Tibial nerve (tissue), 4 donors: ENCODE measurements at regions not wholly inside any gene's neighbourhood (a gene's known extent, or its start where the extent isn't known, plus 50 kb on each side); places are given as distances from the start of the nearest gene placed in this dataset.

Experiments
- EP300 ChIP-seq, 2 donors: sonication (generic); formaldehyde crosslinking; IDR thresholded peaks; one replicate each; pipeline ENCODE4 v1.6.1; 2017; ENCODE audit warnings: antibody characterized with exemption in 2 of 2, mild to moderate bottlenecking in 1 of 2
- POLR2A ChIP-seq, 2 donors: fragments of 450-650 bp; IDR thresholded peaks; one replicate each; pipeline ENCODE4 v1.6.1; 2017; ENCODE audit warnings: antibody characterized with exemption in 2 of 2, mild to moderate bottlenecking in 2 of 2, moderate library complexity in 2 of 2
- TF ChIP-seq, protein P1 (sequence below), 5 experiments: fragments of 200-600 bp in 3 of 5; fragments of 450-650 bp in 2 of 5; sonication (generic) in 3 of 5; IDR thresholded peaks; one replicate each; pipeline ENCODE4 v1.5.1; 2016 to 2019; ENCODE audit warnings: antibody characterized with exemption in 5 of 5, mild to moderate bottlenecking in 3 of 5, moderate library complexity in 2 of 5

DNA sequence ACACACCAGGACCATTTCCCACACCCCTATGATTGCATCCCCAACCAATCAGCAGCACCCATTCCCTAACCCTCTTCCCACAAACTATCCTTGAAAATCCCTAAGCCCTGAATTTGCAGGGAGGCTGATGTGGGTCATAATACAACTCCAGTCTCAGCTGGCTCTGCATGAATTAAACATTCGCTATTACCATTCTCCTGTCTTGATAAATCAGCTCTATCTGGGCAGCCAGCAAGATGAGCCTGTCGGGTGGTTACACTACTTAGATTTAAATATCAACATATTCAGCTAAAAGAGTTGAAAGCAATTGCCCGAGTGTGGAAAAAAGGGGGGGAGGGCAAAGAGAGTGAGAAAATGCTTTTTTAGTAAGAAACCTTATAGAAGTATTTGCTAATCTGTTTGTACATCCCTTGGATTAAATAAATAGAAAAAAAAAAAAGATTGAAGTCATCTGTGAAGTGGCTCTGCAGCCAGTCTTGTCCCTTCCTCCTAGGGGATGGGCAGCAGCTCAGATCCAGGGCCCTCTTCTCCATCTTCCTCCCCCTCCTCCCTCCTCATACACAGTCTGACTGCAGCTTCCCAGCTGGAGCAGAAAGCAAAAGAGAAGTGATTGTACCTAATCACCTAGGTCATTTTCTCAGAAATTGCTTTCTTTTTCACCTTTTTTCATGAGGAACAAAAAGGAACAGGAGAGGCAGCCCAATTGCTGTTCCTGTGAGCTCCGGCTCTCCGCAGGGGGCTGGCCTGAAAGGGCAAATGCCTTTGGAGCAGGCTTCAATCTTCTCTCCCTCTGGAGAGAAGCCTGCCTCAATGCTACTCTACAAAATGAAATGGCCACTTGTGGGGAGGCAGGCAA, 356.6 kb upstream of the SULF2 start:
- TF ChIP-seq, protein P1, sequence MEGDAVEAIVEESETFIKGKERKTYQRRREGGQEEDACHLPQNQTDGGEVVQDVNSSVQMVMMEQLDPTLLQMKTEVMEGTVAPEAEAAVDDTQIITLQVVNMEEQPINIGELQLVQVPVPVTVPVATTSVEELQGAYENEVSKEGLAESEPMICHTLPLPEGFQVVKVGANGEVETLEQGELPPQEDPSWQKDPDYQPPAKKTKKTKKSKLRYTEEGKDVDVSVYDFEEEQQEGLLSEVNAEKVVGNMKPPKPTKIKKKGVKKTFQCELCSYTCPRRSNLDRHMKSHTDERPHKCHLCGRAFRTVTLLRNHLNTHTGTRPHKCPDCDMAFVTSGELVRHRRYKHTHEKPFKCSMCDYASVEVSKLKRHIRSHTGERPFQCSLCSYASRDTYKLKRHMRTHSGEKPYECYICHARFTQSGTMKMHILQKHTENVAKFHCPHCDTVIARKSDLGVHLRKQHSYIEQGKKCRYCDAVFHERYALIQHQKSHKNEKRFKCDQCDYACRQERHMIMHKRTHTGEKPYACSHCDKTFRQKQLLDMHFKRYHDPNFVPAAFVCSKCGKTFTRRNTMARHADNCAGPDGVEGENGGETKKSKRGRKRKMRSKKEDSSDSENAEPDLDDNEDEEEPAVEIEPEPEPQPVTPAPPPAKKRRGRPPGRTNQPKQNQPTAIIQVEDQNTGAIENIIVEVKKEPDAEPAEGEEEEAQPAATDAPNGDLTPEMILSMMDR (IDR thresholded peaks at IDR 0.05) = no peak
- TF ChIP-seq POLR2A (IDR thresholded peaks at IDR 0.05) (no peak), EP300 (IDR thresholded peaks at IDR 0.05) (no peak)
